ENCODE measurements at regions not wholly inside any gene's neighbourhood (a gene's known extent, or its start where the extent isn't known, plus 50 kb on each side); places are given as distances from the start of the nearest gene placed in this dataset.

GRCh38 chr2:84285056-84285747, 173.9 kb downstream of the SUCLG1 start:
- Histone ChIP-seq H3K9me3 (replicated peaks; ENCODE audit: control insufficient read depth, insufficient read depth, low read length) (no peaks in the 10 kb centered on the region), H3K27ac (ENCODE audit: control insufficient read depth, insufficient read depth) (no peak overlapping the region), H3K4me1 (ENCODE audit: control insufficient read depth, insufficient read depth, low read length) (no peaks in the 10 kb centered on the region; the same call in 1 of the 2 replicates), H3K4me2 (ENCODE audit: control insufficient read depth, insufficient read depth) (no peak overlapping the region), H2AFZ (ENCODE audit: control insufficient read depth, low read depth, low read length) (no peak overlapping the region), H3K9ac (ENCODE audit: control insufficient read depth, insufficient read depth, low read length) (no peak overlapping the region), H3K36me3 (ENCODE audit: control insufficient read depth in 2 of 2, insufficient read depth in 2 of 2, low read length in 1 of 2) (no peaks in the 10 kb centered on the region), H3K27me3 (replicated peaks in 1 of 2; ENCODE audit: control insufficient read depth in 2 of 2, insufficient read depth in 2 of 2, low read length in 1 of 2) (no peaks in the 10 kb centered on the region; a peak in 1 of 4 replicates), H4K20me1 (ENCODE audit: control insufficient read depth, insufficient read depth) (no peaks in the 10 kb centered on the region), H3K4me3 (no peak overlapping the region), H3K79me2 (ENCODE audit: control insufficient read depth, insufficient read depth, low read length) (no peaks in the 10 kb centered on the region)
- intact Hi-C loops (cut with micrococcal nuclease; ENCODE audit: unreplicated experiment): no loop called here
- RAD21 ChIA-PET (ENCODE audit: unreplicated experiment): no interaction called here
- TF ChIP-seq NFYB (IDR thresholded peaks at IDR 0.05; ENCODE audit: insufficient read depth, low read depth, low read length) (0 out of 2 replicates have a peak, but pooled peaks have one; percentile 20), SKIL (IDR thresholded peaks at IDR 0.05; ENCODE audit: low read depth, poor library complexity, severe bottlenecking) (no peak)
- WGBS (ENCODE audit: insufficient coverage, insufficient replicate concordance, low lambda C conversion rate, missing lambda C conversion rate): 0% methylated on average over 1 of the region's 1 CpG
- DNase-seq (ENCODE audit: low read depth, low spot score): no peak
- SMC1A ChIA-PET (ENCODE audit: uncharacterized antibody, unreplicated experiment): no interaction called here
- ATAC-seq: no peak
- FAIRE-seq: no peak
- no TSS peak for BruUV-seq (replicated peaks)
- CTCF ChIA-PET: no interaction called here
- in situ Hi-C loops (cut with MboI): no loop called here
- POLR2A ChIA-PET: no interaction called here

GRCh38 chr2:84283506-84283905, 175.6 kb downstream of the SUCLG1 start:
- in situ Hi-C loops (cut with MboI) (no loop called here), intact Hi-C loops (cut with micrococcal nuclease; ENCODE audit: unreplicated experiment) (no loop called here)
- no peak for DNase-seq (ENCODE audit: low read depth, low spot score)
- H2AFZ ChIP-seq (ENCODE audit: control insufficient read depth, low read depth, low read length): no peak overlapping the region
- H3K27ac ChIP-seq (ENCODE audit: control insufficient read depth, insufficient read depth): no peak overlapping the region
- no peak overlapping the region for H3K9ac ChIP-seq (ENCODE audit: control insufficient read depth, insufficient read depth, low read length)
- no peaks in the 10 kb centered on the region for H4K20me1 ChIP-seq (ENCODE audit: control insufficient read depth, insufficient read depth)
- ATAC-seq: no peak
- no peaks in the 10 kb centered on the region for H3K9me3 ChIP-seq (replicated peaks; ENCODE audit: control insufficient read depth, insufficient read depth, low read length)
- no peaks in the 10 kb centered on the region for H3K36me3 ChIP-seq (ENCODE audit: control insufficient read depth in 2 of 2, insufficient read depth in 2 of 2, low read length in 1 of 2)
- ChIA-PET RAD21 (ENCODE audit: unreplicated experiment) (no interaction called here), CTCF (interaction anchor here (0.9 kb wide), 1 partner anchor 261 kb away, joined by 3 read pairs; no protein-coding TSS in a partner anchor), POLR2A (no interaction called here), SMC1A (ENCODE audit: uncharacterized antibody, unreplicated experiment) (no interaction called here)
- H3K27me3 ChIP-seq (replicated peaks in 1 of 2; ENCODE audit: control insufficient read depth in 2 of 2, insufficient read depth in 2 of 2, low read length in 1 of 2): no peaks in the 10 kb centered on the region; a peak in 1 of 4 replicates
- H3K4me1 ChIP-seq (ENCODE audit: control insufficient read depth, insufficient read depth, low read length): no peaks in the 10 kb centered on the region; the same call in 1 of the 2 replicates
- no peak overlapping the region for H3K4me3 ChIP-seq
- H3K79me2 ChIP-seq (ENCODE audit: control insufficient read depth, insufficient read depth, low read length): no peaks in the 10 kb centered on the region
- no TSS peak for BruUV-seq (replicated peaks)
- 27% methylated on average over 3 of the region's 3 CpGs for WGBS (ENCODE audit: insufficient coverage, insufficient replicate concordance, low lambda C conversion rate, missing lambda C conversion rate)
- FAIRE-seq: no peak
- no peak overlapping the region for H3K4me2 ChIP-seq (ENCODE audit: control insufficient read depth, insufficient read depth)
- TF ChIP-seq KDM1A (IDR thresholded peaks at IDR 0.05; ENCODE audit: borderline replicate concordance): no peak
- no peak for TF ChIP-seq RB1 (IDR thresholded peaks at IDR 0.05; ENCODE audit: borderline replicate concordance)
- no peak for TF ChIP-seq CHD1 (IDR thresholded peaks at IDR 0.05; ENCODE audit: low read depth, low read length)
- no peak for TF ChIP-seq USF1 (IDR thresholded peaks at IDR 0.05; ENCODE audit: borderline replicate concordance, extremely low read length, insufficient read depth, low read depth, low read length)
- no peak for TF ChIP-seq REST (IDR thresholded peaks at IDR 0.05; ENCODE audit: low read depth, low read length)
- TF ChIP-seq POU2F2 (IDR thresholded peaks at IDR 0.05; ENCODE audit: borderline replicate concordance, low read depth, low read length): no peak
